Immature natural killer cell (primary cell): ENCODE measurements at regions not wholly inside any gene's neighbourhood (a gene's known extent, or its start where the extent isn't known, plus 50 kb on each side); places are given as distances from the start of the nearest gene placed in this dataset.
"Not testable (repeated sequence)": the region's sequence is repeated elsewhere in the genome, so short reads cannot be mapped to it uniquely, and the experiment has no call there.

Experiments
- DNase-seq, 3 donors: peaks; one replicate each; pipeline ENCODE4 v3.0.0; 2022; ENCODE audit warnings: mixed read lengths in 1 of 3
- H3K27ac Mint-ChIP-seq, 6 donors: one replicate each; pipeline ENCODE4 v1.8.0; 2020; ENCODE audit warnings: mixed read lengths in 6 of 6, mild to moderate bottlenecking in 5 of 6, inconsistent platforms in 4 of 6, moderate library complexity in 3 of 6
- H3K27me3 Mint-ChIP-seq, 3 donors: one replicate each; pipeline ENCODE4 v1.8.0; 2020 to 2021; ENCODE audit warnings: low read depth in 3 of 3, mild to moderate bottlenecking in 3 of 3, mixed read lengths in 3 of 3, moderate library complexity in 3 of 3, inconsistent platforms in 1 of 3
- H3K36me3 Mint-ChIP-seq, 3 donors: one replicate each; pipeline ENCODE4 v1.8.0; 2020; ENCODE audit warnings: mixed read lengths in 3 of 3, inconsistent platforms in 2 of 3, mild to moderate bottlenecking in 2 of 3
- H3K4me1 Mint-ChIP-seq, 2 donors: one replicate each; pipeline ENCODE4 v1.8.0; 2020; ENCODE audit warnings: inconsistent platforms in 2 of 2, mild to moderate bottlenecking in 2 of 2, mixed read lengths in 2 of 2, moderate library complexity in 1 of 2
- H3K4me3 Mint-ChIP-seq, 5 donors: one replicate each; pipeline ENCODE4 v1.8.0; 2020; ENCODE audit warnings: mild to moderate bottlenecking in 5 of 5, mixed read lengths in 5 of 5, inconsistent platforms in 3 of 5, moderate library complexity in 3 of 5
- H3K9me3 Mint-ChIP-seq, 6 donors: one replicate each; pipeline ENCODE4 v1.8.0; 2020; ENCODE audit warnings: mild to moderate bottlenecking in 6 of 6, mixed read lengths in 6 of 6, inconsistent platforms in 4 of 6, moderate library complexity in 3 of 6

DNA sequence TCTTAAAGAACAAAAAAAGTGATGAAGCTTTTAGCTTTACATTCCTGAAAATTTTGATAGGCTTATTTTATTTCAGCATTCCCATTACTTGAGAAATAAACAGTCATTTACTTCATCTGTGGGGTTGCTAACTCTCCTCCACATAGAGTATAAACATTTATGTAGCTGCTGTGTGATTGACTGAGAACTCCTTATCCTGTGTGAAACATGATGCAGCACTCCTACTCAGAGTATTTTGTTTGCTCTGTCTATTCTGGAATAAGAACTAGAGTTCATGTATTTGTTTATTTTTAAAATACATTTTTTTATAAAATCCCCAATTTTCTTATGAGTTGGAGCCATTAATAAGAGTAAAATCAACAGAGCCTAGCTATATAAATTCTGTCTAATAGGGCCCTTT, 318.7 kb upstream of the SPAG17 start:
- no peak for DNase-seq
- H3K4me3 Mint-ChIP-seq, result no peak overlapping the region
- H3K27ac Mint-ChIP-seq, result no peak overlapping the region
- peaks cover 0 to 2% (median 0%) of the 10 kb centered on the region in 3 donors for H3K27me3 Mint-ChIP-seq
- peaks cover 6 to 32% (median 9%) of the 10 kb centered on the region in 6 donors for H3K9me3 Mint-ChIP-seq
- no peaks in the 10 kb centered on the region for H3K4me1 Mint-ChIP-seq
- no peaks in the 10 kb centered on the region for H3K36me3 Mint-ChIP-seq

- Mint-ChIP-seq H3K36me3 (no peaks in the 10 kb centered on the region), H3K27me3 (peaks cover 0 to 2% (median 0%) of the 10 kb centered on the region in 3 donors), H3K9me3 (peaks cover 3 to 19% (median 6%) of the 10 kb centered on the region in 6 donors), H3K4me1 (no peaks in the 10 kb centered on the region), H3K27ac (no peak overlapping the region), H3K4me3 (no peak overlapping the region)
- DNase-seq, result no peak
These were observed 310.0 kb upstream of the SPAG17 start for GRCh38 chr1:118494998-118495397.

DNA sequence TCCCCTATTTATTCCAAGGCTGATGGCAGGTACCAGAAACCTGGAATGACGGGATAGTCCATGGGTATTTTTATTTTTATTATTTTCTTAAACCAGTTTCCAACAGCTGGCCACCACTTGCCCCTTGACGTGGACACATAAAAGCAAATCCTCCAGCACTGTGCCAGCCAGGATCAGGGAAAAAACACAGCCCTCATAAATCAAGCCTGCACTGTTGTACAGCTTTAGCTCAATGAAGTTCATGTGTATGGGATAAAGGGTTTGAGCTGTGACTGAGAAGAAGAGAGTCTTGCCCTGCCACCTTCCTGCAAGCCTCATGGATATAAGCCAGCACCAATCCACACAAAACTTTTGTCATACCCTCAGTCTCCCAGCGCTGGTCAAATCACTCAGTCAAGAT, 303.8 kb upstream of the SPAG17 start:
- H3K9me3 Mint-ChIP-seq, result peaks cover 8 to 39% (median 21%) of the 10 kb centered on the region in 6 donors

GRCh38 chr1:118487932-118488331, 302.9 kb upstream of the SPAG17 start:
- H3K27me3 Mint-ChIP-seq, result no peaks in the 10 kb centered on the region
- no peak overlapping the region for H3K4me3 Mint-ChIP-seq
- peaks cover 10 to 41% (median 22%) of the 10 kb centered on the region in 6 donors for H3K9me3 Mint-ChIP-seq
- H3K4me1 Mint-ChIP-seq, result no peaks in the 10 kb centered on the region
- no peaks in the 10 kb centered on the region for H3K36me3 Mint-ChIP-seq
- no peak overlapping the region for H3K27ac Mint-ChIP-seq
- no peak for DNase-seq

More for the DNA sequence above, 303.8 kb upstream of the SPAG17 start:
- no peak overlapping the region for H3K4me3 Mint-ChIP-seq
- no peak for DNase-seq
- H3K27me3 Mint-ChIP-seq, result no peaks in the 10 kb centered on the region
- H3K27ac Mint-ChIP-seq, result no peak overlapping the region
- no peaks in the 10 kb centered on the region for H3K4me1 Mint-ChIP-seq
- no peaks in the 10 kb centered on the region for H3K36me3 Mint-ChIP-seq

DNA sequence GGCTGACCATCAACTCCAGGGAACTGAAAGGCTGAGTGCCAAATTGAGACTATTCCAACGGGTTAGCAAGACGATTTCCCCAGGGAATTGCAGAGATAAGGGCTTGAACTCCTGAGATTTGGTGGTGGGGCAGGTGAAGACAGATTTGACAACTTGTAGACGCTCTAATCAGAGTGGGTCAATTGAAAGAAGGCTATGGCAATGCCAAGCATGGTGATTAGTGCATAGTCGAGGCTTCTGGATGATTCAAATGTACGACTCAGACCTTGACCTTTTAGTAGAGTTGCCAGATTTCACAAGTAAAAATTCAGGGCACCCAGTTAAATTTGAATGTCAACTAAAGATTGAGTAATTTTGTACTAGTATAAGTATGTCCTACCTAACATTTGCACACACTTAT, 302.1 kb upstream of the SPAG17 start:
- DNase-seq, result no peak
- H3K4me1 Mint-ChIP-seq, result no peaks in the 10 kb centered on the region
- peaks cover 10 to 40% (median 22%) of the 10 kb centered on the region in 6 donors for H3K9me3 Mint-ChIP-seq
- no peaks in the 10 kb centered on the region for H3K27me3 Mint-ChIP-seq
- H3K4me3 Mint-ChIP-seq, result no peak overlapping the region
- H3K27ac Mint-ChIP-seq, result no peak overlapping the region
- H3K36me3 Mint-ChIP-seq, result no peaks in the 10 kb centered on the region

GRCh38 chr1:118486199-118486598, 301.2 kb upstream of the SPAG17 start:
- Mint-ChIP-seq H3K27ac (no peak overlapping the region), H3K36me3 (no peaks in the 10 kb centered on the region), H3K4me1 (no peaks in the 10 kb centered on the region), H3K9me3 (peaks cover 10 to 36% (median 23%) of the 10 kb centered on the region in 6 donors), H3K27me3 (no peaks in the 10 kb centered on the region), H3K4me3 (no peak overlapping the region)
- DNase-seq, result no peak

- Mint-ChIP-seq H3K27me3 (no peaks in the 10 kb centered on the region), H3K4me1 (no peaks in the 10 kb centered on the region), H3K27ac (no peak overlapping the region), H3K4me3 (no peak overlapping the region), H3K36me3 (no peaks in the 10 kb centered on the region), H3K9me3 (peaks cover 8 to 41% (median 23%) of the 10 kb centered on the region in 6 donors)
- DNase-seq, result no peak
These were observed 300.7 kb upstream of the SPAG17 start for GRCh38 chr1:118485757-118486156.

GRCh38 chr1:118484893-118485292, 299.9 kb upstream of the SPAG17 start:
- H3K36me3 Mint-ChIP-seq, result no peaks in the 10 kb centered on the region
- H3K4me1 Mint-ChIP-seq, result no peaks in the 10 kb centered on the region
- H3K27me3 Mint-ChIP-seq, result no peaks in the 10 kb centered on the region
- no peak for DNase-seq
- H3K27ac Mint-ChIP-seq, result no peak overlapping the region
- H3K4me3 Mint-ChIP-seq, result no peak overlapping the region
- H3K9me3 Mint-ChIP-seq, result peaks cover 12 to 49% (median 23%) of the 10 kb centered on the region in 6 donors

- H3K9me3 Mint-ChIP-seq, result peaks cover 6 to 50% (median 17%) of the 10 kb centered on the region in 6 donors
- DNase-seq, result no peak
- peaks cover 0 to 4% (median 0%) of the 10 kb centered on the region in 3 donors for H3K36me3 Mint-ChIP-seq
- H3K27me3 Mint-ChIP-seq, result no peaks in the 10 kb centered on the region
- H3K4me1 Mint-ChIP-seq, result no peaks in the 10 kb centered on the region
- H3K27ac Mint-ChIP-seq, result no peak overlapping the region
- no peak overlapping the region for H3K4me3 Mint-ChIP-seq
These were observed 298.4 kb upstream of the SPAG17 start for GRCh38 chr1:118483245-118484006.

DNA sequence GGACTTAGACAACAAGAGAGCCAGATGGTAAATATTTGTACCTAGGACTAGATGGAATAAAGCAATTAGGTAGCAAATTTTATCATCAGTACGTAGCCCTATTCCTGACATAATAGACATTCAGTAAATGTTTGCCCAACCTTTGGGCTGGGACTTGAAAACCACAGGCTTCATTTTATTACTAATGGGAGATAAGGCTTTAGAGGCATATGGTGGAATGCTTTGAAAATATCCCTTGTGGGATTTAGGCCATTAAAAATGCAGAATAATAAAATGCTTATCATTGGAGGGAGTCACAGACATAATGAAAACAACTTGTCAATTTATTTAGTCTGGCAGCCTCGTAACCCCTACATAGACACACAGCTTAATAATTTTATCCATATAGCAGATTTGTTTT, 296.1 kb upstream of the SPAG17 start:
- H3K27me3 Mint-ChIP-seq, result no peaks in the 10 kb centered on the region
- H3K9me3 Mint-ChIP-seq, result peaks cover 8 to 50% (median 18%) of the 10 kb centered on the region in 6 donors
- peaks cover 0 to 4% (median 0%) of the 10 kb centered on the region in 3 donors for H3K36me3 Mint-ChIP-seq
- H3K4me3 Mint-ChIP-seq, result no peak overlapping the region
- H3K27ac Mint-ChIP-seq, result no peak overlapping the region
- H3K4me1 Mint-ChIP-seq, result no peaks in the 10 kb centered on the region
- DNase-seq, result no peak

DNA sequence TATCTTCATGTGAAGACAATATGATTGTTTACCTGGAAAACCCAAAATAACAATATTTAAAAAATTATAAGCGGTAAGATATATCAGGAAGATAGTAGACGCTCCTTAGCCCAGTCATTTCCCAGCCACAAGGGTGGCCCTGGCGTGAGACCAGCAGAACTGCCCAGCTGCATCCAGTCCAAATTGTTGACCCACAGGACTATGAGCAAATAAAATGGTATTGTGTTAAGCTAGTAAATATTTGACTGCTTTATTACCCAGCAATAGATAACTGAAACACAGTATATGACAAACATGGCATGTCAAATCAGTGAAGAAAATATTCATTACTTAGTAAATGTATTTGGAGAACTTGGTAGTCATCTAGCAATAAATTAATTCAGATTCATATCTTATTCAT, 294.3 kb upstream of the SPAG17 start:
- Mint-ChIP-seq H3K36me3 (peaks cover 0 to 4% (median 0%) of the 10 kb centered on the region in 3 donors), H3K27me3 (no peaks in the 10 kb centered on the region), H3K4me1 (no peaks in the 10 kb centered on the region), H3K27ac (no peak overlapping the region), H3K4me3 (no peak overlapping the region), H3K9me3 (peaks cover 8 to 58% (median 17%) of the 10 kb centered on the region in 6 donors)
- no peak for DNase-seq

DNA sequence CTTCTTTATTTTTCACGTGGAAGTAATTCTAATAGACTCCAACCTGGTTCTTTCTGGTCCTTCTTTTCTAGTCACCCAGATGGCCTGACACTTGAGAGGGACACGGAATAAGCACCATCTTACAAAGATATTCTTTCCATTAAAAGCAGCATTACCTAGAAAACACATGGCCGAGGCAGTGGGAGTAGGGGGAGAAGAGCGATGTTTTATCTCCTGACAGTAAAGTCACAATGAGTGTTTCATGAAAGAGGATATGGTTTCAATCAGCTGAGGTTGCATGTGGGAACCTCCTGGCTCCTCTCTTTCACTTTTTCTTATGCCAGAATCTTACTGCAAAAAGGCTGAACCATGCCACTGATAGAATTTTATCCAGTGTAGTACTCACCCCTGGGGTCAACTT, 288.8 kb upstream of the SPAG17 start:
- H3K4me1 Mint-ChIP-seq, result no peaks in the 10 kb centered on the region
- H3K4me3 Mint-ChIP-seq, result no peak overlapping the region
- H3K27me3 Mint-ChIP-seq, result no peaks in the 10 kb centered on the region
- H3K36me3 Mint-ChIP-seq, result peaks cover 0 to under 1% (median 0%) of the 10 kb centered on the region in 3 donors
- no peak overlapping the region for H3K27ac Mint-ChIP-seq
- H3K9me3 Mint-ChIP-seq, result peaks cover 7 to 46% (median 22%) of the 10 kb centered on the region in 6 donors
- DNase-seq, result no peak

GRCh38 chr1:118464460-118464859, 279.4 kb upstream of the SPAG17 start:
- DNase-seq, H3K27ac Mint-ChIP-seq, H3K27me3 Mint-ChIP-seq, H3K4me3 Mint-ChIP-seq, H3K4me1 Mint-ChIP-seq, H3K36me3 Mint-ChIP-seq: not testable (repeated sequence)
- peaks cover 4 to 60% (median 33%) of the 10 kb centered on the region in 6 donors for H3K9me3 Mint-ChIP-seq

- DNase-seq, result no peak
- no peaks in the 10 kb centered on the region for H3K36me3 Mint-ChIP-seq
- H3K27ac Mint-ChIP-seq, result no peak overlapping the region
- H3K9me3 Mint-ChIP-seq, result peaks cover 0 to 75% (median 36%) of the 10 kb centered on the region in 6 donors
- H3K4me3 Mint-ChIP-seq, result no peak overlapping the region
- no peaks in the 10 kb centered on the region for H3K4me1 Mint-ChIP-seq
- H3K27me3 Mint-ChIP-seq, result no peaks in the 10 kb centered on the region
These were observed 276.1 kb upstream of the SPAG17 start for GRCh38 chr1:118461154-118461553.

GRCh38 chr1:118459871-118460270, 274.8 kb upstream of the SPAG17 start:
- Mint-ChIP-seq H3K36me3 (peaks cover 0 to 4% (median 0%) of the 10 kb centered on the region in 3 donors), H3K4me1 (no peaks in the 10 kb centered on the region), H3K27me3 (no peaks in the 10 kb centered on the region), H3K27ac (no peak overlapping the region), H3K4me3 (no peak overlapping the region), H3K9me3 (peaks cover 4 to 79% (median 40%) of the 10 kb centered on the region in 6 donors)
- DNase-seq, result no peak
